GM21529 (cell line): ENCODE measurements at regions not wholly inside any gene's neighbourhood (a gene's known extent, or its start where the extent isn't known, plus 50 kb on each side); places are given as distances from the start of the nearest gene placed in this dataset.
"Not testable (repeated sequence)": the region's sequence is repeated elsewhere in the genome, so short reads cannot be mapped to it uniquely, and the experiment has no call there.

Experiments
- ATAC-seq: cut with Tn5 transposase; IDR thresholded peaks from one replicate; pipeline ENCODE4 v1.9.1; 2021; ENCODE audit not compliant: unreplicated experiment

DNA sequence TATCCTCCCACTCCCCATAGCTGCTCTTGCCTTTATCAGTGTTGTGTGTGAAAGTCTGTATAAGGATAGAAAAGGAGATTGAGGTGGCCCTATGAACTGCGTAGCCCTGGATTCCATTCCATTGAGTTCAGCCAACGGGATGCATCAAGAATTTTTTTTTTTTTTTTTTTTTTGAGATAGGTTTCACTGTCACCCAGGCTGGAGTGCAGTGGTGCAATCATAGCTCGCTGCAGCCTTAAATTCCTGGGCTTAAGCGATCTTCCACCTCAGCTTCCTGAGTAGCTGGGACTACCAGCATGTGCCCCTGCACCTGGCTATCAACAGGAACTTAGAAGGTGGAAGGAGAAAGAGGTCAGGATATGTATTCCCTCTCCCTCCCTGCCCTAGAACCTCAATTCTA, 187.2 kb upstream of the SPRY1 start:
- ATAC-seq, result no peak

DNA sequence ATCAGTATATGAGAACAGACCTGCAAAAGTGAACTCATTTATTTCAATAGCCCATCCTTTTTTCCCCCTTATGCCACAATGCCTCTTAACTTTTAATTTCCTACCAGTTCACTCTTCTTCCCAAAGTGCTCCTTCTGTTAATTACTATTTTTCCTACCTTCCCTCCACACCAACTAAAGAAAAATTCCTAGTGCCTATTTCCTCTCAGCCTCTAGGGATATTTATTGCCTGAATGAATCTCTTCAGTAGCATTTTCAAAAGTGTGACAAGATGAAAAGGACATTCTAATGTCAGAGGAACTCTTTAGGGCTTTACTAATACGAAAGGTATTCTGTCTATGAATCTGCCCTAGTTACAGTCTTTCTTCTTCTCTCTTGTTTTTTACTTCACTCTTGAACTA, 181.1 kb upstream of the SPRY1 start:
- ATAC-seq, result no peak

DNA sequence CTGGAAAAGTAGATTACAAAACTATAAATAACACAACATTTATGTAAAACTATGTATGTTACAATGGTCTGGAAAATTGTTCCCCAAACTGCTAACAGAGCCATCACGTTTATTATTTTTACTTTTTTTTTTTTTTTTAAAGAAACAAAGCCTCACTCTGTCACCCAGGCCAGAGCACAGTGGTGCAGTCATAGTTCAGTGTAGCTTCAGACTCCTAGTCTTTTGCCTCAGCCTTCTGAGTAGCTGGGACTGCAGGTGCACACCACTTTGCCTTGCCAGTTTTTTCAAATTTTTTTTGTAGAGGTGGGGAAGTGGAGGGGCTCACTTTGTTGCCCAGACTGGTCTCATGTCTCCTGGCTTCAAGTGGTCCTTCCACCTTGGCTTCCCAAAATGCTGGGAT, 180.1 kb upstream of the SPRY1 start:
- no peak for ATAC-seq

DNA sequence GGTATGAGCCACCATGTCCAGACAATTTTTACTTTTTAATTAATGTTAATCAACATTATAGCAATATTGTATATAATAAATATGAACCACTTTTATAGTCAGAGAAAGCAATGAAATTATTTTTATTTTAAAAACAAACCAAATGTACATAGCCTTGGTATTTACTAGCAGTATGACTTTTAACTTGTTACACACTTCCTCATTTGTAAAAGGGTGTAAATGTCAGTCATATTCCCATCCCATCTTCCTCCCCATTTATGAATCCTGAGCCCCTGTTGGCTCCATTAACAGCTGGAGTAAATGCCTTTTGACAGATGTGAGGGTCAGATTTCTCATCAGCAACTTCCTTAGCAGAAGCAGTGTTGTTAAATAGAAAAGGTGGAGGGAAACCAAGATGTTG, 179.6 kb upstream of the SPRY1 start:
- no peak for ATAC-seq

DNA sequence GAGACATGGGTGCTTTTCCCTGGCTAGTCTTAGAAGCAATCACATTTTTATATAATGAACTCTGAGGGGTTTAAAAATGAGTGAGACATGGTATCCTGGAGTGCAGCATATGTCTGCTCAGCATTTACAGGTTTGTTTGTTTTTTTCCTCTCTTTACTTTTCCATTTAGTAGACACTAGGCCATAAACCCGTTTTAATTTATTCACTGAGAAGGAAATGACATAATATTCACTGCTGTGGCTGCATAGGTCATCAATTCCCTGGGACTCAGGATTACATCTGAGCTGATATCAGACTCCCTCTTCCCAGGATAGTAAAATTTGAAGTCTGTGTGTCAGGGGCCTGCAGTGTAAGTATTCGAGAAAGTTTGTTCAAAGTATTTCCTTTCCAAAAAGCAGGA, 178.9 kb upstream of the SPRY1 start:
- ATAC-seq, result no peak

DNA sequence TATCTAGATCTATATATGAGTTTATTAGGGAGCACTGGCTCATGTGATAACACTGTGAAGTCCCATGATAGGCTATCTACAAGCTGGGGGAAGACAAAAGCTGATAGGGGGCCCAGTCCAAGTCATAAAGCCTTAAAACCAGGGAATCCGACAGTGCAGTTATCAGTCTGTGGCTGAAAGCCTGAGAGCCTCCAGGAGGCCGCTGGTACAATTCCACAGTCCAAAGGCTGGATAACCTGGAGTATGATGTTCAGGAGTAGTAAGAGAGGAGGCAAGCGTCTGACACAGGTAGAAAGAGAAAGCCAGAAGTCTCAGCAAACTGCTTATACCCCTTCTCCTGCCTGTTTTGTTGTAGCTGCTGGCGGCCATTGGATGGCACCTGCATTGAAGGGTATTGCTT, 177.6 kb upstream of the SPRY1 start:
- ATAC-seq, result no peak

DNA sequence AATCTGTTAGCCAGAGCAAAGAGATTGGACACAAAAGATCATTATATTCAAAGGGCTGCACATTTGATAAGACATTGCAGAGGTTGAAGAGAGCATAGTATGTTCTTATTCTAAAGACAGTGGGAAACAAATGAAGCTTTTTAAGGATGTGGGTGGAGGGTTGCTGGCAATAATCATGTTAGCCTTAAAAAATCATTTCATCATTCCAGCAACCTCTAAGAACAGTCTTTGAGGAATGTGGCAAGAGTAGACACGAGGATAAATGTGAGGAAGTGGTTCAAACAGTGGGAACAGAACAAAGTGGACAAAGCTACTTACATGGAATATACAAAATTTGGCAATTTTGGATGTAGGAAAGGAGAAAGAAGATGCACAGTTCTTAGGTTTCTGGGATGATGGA, 167.3 kb upstream of the SPRY1 start:
- no peak for ATAC-seq

DNA sequence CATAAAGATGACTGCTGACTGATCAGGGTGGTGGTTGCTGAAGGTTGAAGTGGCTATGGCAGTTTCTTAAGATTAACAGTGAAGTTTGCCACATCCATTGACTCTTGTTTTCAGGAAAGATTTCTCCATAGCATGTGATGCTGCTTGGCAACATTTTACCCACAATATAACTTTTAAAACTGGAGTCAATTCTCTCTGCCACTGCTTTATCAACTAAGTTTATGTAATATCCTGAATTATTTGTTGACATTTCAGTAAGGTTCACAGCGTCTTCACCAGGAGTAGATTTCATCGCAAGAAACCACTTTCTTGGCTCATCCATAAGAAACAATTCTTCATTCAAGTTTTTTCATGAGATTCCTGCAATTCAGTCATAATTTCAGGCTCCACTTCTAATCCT, 166.5 kb upstream of the SPRY1 start:
- ATAC-seq, result no peak

DNA sequence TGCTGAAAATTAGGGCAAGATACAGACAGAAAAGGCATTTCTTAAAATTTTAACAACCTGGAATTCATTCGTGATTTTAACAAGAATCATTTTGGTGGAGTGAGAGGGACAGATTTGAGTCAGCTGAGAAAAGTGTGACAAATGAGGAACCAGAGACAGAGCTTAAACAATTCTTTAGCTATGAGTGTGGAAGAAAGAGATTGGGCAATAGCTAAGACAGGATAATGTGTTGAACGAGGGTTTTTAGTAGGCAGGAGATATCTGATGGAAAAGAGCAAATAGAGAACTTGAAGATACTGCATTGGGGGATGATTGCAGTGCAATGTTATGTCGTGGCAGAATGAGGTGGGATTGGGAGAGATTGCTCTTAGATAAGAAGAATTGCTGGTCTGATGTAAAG, 164.2 kb upstream of the SPRY1 start:
- no peak for ATAC-seq

DNA sequence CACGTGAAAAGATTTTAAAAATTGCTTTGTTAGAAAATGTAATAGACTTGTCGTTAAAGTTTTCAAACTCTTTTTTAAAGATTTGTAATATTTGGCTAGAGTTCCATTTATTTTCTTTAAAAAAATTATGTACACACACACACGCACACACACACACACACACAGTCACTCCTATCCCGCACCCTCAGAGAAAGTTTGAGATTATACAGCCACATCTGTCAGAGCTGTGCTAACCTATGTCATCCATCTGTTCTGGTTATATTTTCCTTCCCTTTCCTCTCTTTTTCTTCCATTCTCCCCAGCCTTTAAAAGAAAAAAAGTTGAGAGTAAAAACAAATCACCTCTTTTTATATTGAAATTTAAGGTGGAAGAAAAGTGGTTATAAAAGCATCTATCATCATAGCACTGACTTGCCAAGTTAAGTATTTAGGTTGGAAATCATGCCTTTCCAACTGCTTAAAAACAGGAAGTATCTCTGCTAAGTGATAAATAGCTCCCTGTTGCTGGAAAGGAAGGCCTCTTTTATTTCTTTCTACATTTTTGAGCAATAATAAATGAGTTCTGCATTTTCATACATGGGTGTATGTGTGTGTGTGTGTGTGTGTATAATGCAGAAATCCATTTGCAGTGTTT, 163.3 kb upstream of the SPRY1 start:
- no peak for ATAC-seq

DNA sequence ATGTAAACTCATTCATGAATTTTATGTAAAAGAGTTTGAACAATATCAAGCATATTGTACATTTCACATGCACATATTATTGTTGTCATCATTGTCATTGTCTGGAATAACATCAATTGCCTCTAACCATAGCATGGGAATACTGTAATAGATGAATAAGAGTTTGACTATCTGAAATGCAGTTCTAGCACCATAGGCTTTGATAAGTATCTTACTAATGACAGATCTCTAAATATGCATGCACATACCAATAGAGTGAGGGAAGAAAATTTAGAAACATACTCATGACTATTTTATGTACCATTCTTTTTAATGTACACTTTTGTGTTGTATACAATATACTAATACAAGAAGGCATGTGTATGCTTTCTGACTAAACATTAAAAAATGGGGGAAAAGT, 161.6 kb upstream of the SPRY1 start:
- ATAC-seq, result no peak

DNA sequence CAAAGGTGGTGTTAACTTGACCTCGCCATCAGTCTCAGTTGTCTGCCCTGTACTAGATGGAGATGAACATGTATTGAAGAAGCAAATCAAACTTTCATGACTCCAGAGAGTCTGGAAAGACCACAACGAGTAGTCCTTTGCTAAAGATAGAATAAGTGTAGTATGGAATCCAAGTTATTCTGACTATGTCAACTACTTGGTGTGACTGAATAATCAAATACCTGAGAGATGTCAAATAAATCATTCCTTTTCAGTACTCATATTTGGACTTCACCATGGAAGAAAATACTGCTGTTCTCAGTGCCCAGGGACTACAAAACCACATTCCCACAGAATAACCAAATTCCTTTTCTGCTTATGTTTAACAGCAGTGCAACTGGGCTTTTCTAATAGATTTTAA, 161.2 kb upstream of the SPRY1 start:
- no peak for ATAC-seq

DNA sequence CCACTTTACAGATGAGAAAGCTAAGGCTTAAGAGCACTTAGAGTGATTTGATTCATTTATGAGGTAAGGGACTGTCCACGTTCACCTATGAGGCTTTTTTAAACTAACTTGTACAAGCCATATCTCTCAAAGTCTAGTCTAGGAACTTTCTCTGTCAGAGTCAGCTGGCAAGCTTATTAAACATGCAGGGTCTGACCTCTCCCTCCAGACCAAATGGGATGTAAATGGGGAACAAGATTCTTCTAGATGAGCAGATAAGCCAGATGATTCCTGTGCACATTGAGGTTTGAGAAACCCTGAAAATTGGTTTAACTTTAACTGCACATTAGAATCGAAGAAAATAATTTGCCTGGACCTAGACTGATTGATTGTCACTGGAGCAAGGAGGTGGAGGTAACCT, 160.0 kb upstream of the SPRY1 start:
- no peak for ATAC-seq

DNA sequence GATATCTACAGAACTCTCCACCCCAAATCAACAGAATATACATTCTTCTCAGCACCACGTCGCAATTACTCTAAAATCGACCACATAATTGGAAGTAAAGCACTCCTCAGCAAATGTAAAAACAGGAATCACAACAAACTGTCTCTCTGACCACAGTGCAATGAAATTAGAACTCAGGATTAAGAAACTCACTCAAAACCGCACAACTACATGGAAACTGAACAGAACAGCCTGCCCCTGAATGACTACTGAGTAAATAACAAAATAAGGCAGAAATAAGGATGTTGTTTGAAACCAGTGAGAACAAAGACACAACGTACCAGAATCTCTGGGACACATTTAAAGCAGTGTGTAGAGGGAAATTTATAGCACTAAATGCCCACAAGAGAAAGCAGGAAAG, 156.3 kb upstream of the SPRY1 start:
- ATAC-seq, result not testable (repeated sequence)

DNA sequence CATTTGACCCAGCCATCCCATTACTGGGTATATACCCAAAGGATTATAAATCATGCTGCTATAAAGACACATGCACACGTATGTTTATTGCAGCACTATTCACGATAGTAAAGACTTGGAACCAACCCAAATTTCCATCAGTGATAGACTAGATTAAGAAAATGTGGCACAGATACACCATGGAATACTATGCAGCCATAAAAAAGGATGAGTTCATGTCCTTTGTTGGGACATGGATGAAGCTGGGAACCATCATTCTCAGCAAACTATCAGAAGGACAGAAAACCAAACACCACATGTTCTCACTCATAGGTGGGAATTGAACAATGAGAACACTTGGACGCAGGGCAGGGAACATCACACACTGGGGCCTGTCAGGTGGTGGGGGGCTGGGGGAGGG, 153.4 kb upstream of the SPRY1 start:
- not testable (repeated sequence) for ATAC-seq

DNA sequence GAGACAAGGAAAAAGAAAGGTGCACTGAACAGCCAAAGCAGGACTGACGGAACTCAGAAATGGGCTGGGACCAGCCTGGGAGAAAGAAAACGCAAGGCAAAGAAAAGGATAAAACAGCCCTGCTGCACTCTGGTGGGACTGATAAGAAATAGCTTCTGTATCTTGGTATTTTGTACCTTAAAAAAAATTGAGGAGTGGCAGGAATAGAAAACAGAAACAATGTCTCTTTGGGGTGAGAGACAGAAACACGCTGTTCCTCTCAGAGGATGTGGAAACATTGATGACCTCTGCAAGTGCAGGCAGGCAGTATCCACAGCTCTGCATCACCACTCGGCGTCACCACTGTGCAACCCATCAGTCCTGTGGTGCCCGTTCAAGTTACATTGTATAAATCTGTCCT, 152.5 kb upstream of the SPRY1 start:
- peak; percentile 62 for ATAC-seq

DNA sequence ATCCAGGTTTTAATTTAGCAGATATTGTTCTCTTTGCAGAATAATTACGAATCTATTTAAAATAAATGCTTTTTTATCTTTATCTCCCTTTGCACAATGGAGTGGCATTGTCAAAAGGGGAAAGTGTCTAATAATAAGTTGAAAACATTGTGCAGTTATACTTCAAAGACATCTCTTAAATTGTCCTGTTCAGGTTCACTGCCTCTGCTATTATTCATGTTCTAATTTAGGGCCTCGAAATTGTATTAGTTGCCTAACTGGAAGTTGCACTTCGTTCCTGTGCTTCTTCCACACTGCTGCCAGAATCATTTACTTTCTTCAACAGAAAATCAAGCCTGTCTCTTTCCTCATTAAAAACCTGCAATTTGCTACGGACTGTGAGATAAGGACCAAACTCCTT, 150.5 kb upstream of the SPRY1 start:
- ATAC-seq, result no peak

DNA sequence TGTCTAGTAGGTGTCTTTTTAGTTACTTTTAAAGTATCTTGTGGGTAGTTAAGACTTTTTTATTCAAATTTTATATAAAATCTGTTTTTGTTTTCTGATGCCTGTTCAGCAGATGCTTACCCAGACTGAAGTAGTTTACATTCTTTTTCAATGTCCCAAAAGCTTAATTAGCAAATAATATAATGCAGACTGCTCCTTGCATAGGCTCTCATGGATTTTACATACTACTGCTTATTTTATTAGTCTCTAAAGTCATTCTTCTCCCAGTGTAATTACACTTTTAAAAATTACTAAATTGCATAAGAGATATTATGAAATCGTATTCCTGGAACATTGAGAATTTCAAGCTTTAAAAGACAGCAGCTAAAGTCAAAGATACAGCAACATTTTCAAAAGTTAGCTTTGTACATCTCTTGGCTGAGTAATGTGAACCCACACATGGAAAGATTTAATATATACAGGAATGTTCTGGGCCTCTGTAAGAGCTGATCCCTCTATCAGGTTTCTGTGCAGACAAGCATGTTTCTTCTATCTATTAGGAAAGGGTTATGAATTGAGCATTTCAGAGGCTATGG, 148.4 kb upstream of the SPRY1 start:
- ATAC-seq, result no peak

DNA sequence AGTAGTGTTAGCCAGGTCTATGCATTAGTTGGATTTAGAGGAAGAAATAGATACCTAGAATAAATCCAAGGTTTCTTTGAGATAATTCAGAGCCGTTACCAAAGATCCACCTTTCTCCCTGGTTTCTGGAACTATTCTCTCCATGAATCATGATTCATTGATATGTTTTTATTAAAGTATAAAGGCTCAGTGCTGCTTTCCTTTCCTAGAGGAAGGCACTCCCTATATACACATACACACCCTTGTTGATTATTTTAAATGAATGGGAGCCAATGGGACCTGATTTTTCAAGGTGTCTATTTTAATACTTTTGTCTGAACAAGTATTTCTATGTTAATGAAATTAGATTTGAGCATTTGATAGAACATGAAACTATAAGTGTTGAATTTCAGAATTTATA, 146.8 kb upstream of the SPRY1 start:
- ATAC-seq, result no peak

DNA sequence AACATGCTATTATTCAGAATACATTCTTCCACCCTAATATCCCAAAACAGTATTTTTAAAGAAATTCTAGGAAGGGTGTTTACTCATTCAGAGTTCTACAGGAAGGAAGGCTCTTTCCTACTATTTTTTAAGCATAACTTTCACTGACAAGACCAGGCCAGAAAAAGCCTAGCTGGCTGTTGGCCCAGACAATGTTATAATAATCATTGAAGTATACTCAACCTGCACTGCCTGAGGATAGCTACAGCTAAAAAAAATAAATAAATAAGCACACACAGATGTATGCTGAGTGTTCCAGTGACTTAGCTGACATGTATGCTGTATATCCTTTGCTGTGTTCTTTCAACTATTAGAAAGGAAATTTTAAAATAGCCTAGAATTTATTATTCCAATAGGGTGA, 145.8 kb upstream of the SPRY1 start:
- ATAC-seq, result no peak

DNA sequence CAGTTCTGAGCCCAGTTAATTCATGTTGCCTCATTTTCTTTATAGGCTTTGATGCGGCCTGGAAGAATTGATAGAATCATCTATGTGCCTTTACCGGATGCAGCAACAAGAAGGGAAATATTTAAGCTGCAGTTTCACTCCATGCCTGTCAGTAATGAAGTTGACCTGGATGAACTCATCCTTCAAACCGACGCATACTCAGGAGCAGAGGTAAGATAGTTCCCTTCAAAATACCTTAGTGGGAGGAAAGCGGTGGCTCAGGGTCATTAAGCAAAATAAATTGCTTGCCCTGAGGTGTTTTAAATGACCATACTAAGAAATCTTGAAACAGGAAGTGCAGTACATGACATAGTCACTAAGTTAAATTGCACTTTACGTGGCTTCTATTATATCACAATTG, 140.6 kb upstream of the SPRY1 start:
- no peak for ATAC-seq

DNA sequence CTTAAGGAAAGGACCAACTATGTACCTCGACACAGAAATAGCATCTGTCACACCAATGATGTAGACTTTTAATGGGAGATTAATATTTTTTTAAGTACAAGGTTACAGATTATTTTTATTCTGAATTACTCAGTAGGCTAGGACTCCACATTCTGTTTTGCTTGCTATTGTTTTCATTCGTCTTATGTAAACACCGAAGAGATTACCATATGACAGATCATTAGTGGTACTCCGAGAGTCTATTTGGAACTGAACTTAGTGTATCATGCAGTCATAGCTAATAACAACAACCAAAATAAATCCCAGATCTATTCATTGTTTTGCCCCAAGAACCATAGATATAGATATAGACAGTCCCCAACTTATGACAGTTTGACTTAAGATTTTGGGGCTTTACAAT, 139.7 kb upstream of the SPRY1 start:
- ATAC-seq, result no peak

DNA sequence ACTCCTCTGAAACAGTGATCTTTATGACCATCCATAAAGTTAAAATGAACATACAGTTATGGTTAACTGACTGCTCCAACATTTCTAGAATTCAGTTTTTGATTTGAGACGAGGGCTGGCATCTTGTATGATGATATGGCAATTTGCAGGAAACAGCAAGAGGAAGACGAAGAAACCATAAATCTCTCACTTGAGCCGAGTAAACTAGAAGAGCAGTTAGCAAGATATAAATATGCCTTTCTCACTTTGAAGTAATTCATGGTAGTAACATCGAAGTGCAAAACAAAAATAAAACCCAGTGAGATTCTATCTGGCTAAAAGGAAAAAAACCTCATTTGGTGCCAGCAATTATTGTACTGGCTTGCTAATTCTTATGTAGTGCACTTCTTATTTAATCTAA, 139.0 kb upstream of the SPRY1 start:
- ATAC-seq, result no peak
